CMK (cell line): ENCODE measurements at regions not wholly inside any gene's neighbourhood (a gene's known extent, or its start where the extent isn't known, plus 50 kb on each side); places are given as distances from the start of the nearest gene placed in this dataset.
"Not testable (repeated sequence)": the region's sequence is repeated elsewhere in the genome, so short reads cannot be mapped to it uniquely, and the experiment has no call there.

Source experiments
- DNase-seq: peaks from one replicate; pipeline ENCODE4 v3.0.0-alpha.2; 2010; ENCODE audit warnings: low read depth

DNA sequence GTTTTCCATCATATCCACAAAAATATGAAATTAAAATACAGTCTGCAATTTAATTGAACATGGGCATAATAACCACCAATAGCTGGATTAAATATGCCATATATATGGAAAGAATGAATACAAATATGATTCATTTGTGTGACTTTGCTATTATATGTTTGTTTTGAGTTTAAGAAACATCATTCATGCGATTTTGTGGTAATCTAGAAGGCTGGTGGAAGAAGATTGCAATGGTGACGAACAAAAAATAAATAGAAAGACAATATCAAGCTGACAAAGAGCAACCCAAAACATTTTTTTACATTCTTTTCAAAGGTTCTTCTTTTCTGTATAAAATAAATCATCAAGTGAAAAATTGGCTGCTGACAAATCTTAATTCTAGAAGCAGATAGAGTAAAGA, 610.0 kb downstream of the MAT2B start:
- DNase-seq = no peak

DNA sequence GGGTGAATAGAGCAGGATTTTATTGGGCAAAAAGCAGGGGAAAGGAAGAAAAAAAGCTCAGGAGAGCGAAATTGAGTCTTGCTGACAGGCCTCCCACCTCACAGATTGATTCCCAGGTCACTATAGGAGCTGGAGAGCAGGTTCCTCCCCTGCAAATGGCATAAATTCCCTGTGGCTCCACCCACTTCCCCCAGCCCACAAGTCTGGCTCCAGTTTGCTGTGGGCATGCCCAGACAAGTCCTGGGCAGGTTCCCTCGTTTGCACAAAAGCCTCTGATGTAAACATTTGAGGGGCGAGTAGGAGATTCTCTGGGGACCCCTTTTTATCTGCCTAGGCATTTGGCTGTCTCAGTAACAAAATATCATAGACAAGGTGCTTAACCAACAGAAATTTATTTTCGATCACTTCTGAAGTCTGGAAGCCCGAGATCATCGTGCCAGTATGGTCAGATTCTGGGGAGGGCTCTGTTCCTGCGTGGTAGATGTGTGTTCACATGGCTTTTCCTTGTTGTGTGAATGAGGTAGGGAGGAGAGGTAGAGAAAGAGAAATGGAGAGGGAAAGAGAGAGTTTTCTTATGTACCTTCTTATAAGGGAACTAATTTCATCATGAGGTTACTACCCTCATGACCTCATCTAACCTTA, 614.5 kb downstream of the MAT2B start:
- no peak for DNase-seq

DNA sequence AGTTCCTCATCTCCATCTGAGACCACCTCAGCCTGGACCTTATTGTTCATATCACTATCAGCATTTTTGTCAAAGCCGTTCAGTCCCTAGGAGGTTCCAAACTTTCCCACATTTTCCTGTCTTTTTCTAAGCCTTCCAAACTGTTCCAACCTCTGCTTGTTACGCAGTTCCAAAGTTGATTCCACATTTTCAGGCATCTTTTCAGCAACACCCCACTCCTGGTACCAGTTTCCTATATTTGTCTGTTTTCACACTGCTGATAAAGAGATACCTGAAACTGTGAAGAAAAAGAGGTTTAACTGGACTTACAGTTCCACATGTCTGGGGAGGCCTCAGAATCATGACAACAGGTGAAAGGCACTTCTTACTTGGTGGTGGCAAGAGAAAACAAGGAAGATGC, 622.1 kb downstream of the MAT2B start:
- DNase-seq = no peak

DNA sequence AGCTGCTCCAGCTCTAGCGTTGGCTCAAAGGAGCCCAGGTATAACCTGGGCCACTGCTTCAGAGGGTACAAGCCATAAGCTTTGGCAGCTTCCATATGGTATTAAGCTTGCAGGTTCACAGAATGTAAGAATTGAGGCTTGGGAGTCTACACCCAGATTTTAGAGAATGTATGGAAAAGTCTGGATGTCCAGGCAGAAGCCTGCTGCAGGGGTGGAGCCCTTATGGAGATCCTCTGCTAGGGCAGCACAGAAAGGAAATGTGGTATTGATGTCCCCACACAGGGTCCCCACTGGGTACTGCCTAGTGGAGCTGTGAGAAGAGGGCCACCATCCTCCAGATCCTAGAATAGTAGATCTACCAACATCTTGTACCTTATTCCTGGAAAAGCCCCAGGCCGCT, 626.9 kb downstream of the MAT2B start:
- DNase-seq = no peak

DNA sequence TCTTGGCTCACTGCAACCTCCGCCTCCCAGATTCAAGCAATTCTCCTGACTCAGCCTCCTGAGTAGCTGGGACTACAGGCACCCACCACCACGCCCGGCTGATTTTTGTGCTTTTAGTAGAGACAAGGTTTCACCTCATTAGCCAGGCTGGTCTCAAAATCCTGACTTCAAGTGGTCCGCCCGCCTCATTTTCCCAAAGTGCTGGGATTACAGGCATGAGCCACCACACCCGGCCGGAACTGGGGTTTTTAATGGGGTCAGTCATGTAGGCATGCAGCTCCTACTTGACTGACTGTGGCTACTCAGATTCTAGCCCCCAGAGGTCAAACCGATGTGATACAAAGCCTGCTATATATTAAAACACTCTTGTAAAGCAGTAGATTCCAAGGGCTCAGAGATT, 631.7 kb downstream of the MAT2B start:
- DNase-seq = no peak

DNA sequence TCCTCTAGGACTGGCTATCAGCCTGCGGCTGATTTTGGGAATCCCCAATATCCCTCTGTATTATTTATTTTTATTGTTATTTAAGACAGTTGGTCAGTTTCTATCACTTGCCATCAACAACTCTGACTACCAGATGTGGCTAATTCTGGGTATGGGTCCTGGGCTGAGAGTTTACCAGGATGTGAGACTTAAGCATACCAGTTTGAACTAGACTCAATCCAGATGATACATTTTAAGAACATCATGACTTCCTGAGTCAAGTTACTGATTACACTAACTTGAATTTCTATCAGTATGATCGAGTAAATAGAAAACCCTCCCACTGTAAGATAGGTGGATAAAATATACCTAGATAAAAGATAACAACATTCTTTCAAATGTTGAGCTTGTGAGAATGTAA, 634.0 kb downstream of the MAT2B start:
- no peak for DNase-seq

DNA sequence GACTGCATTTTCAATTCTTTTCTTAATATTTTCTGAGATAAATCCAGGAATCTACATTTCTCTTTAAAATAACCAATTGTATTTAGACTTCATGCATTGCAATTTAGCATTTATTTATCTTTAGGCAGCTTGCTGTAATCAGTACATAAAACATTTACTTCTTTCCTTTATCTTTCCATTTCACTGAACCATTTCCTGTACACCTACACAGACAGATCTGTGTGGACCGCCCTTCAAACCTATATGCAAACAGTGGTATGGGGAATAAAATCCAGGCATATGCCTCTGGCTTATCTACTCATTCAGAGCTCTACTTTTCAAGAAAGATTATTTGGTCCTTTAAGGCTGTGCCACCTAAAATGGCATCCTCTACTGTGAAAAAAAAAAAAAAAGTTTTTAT, 640.0 kb downstream of the MAT2B start:
- no peak for DNase-seq

DNA sequence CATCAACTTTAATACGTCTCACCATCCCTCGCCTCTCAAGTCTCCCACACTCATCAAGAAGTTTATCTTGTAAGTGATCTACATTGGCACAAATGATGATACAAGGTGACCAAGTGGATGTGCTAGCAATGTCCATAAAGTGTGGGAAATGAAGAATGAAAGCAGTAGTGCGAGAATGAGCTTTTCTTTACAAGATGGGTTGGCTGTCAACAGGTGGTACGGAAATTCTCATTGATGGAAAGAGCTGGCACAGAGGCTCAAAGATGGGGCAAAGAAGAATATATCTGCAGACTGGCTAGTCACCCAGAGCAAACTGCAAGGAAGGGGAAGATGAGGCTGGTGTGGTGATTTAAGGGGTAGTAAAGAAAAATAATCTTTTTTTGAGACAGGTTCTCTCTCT, 640.8 kb downstream of the MAT2B start:
- no peak for DNase-seq

DNA sequence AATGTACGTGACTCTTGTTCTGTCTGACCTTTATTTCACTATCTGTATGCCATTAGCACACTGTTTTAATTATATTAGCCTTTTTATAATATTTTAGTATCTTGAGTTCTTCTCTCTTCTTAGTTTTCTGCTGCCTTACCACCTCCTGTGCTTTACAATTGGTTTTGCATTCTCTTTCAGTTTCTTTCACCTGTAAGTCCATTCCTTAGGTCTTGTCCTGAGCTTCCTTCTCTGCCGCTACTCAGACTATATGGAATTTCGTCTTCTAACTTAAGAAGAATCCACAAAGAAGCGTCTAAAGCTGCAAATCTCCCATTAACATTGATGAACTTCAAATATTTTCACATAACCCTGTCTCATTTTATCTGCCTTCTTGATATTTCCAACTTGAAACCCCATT, 642.9 kb downstream of the MAT2B start:
- no peak for DNase-seq

DNA sequence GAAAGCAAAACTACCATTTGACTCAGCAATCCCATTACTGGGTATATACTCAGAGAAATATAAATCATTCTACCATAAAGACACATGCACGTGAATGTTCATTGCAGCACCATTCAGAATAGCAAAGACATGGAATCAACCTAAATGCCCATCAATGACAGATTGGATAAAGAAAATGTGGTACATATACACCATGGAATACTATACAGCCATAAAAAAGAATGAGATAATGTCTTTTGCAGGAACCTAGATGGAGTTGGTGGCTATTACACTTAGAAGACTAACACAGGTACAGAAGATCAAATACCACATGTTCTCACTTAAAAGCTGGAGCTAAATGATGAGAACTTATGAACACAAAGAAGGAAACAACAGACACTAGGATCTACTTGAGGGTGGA, 647.1 kb downstream of the MAT2B start:
- DNase-seq = not testable (repeated sequence)

DNA sequence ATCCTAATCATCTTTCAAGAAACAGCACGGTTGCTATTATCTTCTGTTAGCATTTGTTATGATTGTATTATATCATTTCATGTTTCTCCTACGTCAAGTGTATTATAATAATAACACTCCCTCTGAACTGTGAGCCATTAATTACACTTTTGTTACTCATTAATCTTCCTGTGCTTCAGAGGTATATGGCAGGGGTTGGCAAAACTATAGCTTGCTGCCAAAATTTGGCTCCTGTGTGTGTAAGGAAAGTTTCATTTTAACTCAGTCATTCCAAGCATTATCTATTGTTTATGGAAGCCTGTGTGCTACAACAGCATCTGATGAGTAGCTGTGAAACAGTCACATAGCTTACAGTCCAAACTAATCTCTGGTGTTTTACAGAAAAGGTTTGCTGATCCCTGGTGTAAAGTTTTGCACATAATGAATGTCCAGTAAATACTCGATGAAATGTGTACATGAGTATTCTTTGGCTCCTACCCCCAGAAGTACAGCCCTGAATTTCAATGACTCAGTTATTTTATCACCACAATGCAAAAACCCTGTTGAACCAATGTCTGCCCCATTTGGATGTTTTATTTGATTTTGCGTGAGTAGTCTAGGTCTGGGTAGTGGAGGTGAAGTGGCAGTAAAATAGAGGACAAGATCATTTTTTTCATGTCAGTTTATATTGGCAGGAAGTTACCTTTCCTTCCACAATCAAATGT, 648.2 kb downstream of the MAT2B start:
- no peak for DNase-seq

DNA sequence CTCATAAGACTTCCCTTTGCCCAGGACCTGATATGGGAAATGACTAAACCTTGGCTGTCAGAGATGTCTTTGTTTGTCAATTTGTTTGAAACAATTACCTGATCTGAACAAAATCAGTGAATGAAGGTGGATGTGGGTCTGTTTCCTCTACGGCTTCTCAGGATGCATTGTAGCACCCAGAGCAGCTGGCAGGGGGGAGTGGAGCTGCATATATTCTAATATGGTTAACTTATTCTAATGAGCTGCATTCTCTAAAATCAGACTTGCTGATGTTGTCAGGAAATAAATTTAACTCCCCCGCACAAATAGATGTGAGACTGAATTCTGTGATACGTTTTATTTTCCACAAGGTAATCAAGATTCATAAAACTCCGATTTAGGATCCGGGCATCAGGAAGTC, 665.4 kb downstream of the MAT2B start:
- no peak for DNase-seq

DNA sequence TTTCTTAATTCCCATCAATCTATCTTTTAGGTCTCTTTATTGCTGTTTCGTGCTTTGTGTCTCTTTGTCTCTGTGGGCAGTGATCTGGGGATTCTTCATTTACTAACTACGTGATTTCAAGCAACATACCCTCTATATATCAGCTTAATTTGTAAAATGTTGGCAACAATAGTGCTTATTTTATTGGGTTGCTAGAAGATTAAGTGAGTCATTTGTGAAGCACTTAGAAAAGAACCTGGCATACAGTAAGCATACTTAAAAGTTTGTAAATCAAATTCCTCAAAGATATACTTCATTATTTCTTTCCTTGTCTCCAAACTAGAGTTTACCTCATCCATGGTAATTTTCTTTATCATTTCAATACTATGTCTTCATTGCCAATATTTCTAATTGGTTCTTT, 669.7 kb downstream of the MAT2B start:
- no peak for DNase-seq

DNA sequence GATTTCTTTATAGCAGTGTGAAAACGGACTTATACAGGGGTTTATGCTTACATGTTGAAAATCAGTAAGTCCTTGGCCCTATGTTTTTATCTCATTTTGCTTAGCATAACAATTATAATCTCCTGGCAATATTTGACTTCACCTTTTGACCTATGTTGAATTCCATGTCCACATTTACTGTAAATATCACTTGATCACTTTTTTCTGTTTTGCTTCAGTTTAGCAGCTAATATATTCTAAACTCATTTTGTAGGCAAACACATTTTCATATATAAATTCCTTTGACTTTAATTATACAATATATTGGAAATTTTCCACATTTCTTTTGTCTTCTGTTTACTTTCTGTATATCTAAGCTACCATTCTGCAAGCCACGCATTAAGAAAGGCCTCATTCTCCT, 674.0 kb downstream of the MAT2B start:
- no peak for DNase-seq

DNA sequence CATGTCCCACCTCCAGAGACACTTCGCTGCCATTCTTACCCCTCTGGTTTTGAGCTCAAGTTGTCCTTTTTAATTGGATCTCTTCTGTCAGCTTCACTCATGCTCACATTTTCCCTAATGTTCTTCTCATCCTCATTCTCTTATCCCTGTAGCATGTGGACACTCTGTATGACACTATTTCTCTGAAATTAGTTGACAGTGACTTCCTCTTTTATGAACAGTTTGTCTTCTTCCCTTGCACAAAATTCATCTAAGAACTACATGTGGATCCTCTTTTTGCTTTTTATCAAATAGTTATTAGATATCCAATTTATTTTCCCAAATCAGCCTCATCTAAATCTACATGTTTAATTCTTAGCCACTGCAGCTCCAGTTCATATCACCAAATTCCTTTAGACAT, 676.2 kb downstream of the MAT2B start:
- DNase-seq = no peak

DNA sequence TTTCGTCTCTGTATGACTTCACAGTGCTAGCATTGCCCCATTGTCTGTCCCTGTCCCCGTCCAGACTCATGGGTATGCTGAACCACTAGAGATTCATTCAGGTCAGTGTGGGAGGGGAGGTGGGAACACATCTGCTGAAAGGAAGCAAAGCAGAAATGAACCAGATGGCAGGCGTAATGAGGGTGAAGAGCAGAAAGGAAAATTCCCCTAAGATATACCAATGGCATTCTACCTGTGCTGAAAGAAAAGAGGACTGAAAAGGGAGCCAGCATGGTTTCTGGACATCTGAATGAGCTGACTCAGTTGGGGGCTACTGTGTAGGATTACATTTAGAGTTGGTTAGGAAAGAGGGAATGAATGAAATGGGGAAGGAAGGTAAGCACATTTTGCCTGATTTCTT, 678.7 kb downstream of the MAT2B start:
- DNase-seq = no peak

DNA sequence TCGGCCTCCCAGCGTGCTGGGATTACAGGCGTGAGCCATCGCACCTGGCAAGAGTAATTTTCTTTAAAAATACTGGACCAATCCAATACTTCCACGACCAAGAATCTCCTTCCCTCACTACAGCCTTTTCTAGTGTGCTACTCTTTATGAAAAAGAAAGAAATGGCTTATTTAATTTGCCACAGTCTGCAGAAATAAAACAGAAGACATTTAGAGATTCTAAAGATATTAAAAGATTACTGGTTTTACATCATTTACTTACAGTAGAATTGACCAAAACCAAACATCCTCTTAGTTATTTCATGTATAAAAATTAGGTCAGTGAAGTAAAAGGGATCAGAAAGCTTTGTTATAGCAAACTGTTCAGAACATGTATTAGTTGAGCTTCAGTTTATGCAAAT, 679.6 kb downstream of the MAT2B start:
- no peak for DNase-seq

DNA sequence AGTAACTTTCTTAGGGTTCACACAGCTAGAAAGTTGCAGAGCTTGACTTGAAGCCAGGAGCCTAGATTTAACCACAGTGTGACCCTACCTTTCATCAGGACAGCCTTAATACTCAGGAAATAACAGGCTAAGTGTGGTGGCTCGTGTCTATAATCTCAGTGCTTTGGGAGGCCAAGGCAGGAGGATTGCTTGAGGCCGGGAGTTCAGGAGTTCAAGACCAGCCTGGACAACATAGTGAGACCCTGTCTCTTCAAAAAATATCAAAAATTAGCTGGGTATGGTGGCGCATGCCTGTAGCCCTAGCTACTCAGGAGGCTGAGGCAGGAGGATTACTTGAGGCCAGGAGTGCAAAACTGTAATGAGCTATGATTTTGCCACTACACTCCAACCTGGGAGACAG, 681.1 kb downstream of the MAT2B start:
- DNase-seq = no peak

DNA sequence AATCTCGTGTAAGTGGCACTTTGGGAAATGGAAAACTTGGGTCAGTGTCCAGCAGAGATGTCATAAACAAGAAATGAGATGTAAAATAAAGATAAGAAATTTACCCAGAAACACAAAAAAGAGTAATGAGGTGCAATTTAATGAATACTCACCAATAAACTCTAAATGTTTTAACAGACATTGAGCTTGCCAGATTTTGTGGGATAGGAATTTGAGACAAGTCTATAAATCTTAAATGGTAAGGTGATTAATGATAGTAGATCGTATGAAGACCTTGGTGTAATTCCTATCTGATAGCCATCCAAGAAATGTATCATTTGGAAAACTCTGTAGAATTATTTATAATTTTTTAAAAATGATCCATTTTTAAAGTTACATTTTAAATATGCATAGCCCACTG, 682.4 kb downstream of the MAT2B start:
- DNase-seq = no peak

DNA sequence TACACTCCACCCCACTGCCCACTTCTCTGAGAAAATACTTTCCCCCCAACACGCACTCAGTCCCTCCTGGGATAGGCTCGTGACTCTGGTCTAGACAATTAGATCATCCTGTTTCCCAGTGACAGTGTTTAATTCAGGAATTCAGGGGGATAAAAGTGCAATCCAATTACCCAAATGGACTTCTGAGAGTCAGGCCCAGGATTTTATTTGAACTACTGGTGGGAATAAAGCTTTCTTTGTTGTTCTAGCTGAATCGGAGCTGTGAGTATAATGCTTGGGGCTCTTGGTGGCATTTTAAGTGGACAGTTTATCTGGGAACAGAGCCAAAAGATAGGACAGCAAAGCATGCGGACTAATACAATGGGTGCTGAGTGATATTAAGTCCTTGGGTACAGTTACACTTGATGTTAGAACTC, 683.3 kb downstream of the MAT2B start:
- DNase-seq = no peak

DNA sequence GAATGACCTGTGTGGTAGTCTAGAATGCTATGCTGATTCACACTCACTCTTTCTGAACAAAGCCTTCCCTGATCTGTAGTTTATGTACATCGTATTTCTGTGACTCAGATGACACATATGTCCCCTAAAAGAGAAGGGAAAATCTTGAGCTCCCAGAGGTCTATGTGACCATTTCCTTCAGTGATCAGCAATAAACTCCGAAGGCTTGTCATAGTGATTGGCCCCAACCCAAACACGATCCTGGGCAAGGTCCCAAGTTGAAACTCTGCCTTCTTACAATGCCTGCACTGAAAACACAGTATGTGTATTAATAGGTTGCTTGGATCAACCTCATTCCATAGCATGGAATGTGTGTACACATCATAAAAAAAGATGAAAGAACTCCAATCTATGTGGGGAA, 685.8 kb downstream of the MAT2B start:
- DNase-seq = no peak

DNA sequence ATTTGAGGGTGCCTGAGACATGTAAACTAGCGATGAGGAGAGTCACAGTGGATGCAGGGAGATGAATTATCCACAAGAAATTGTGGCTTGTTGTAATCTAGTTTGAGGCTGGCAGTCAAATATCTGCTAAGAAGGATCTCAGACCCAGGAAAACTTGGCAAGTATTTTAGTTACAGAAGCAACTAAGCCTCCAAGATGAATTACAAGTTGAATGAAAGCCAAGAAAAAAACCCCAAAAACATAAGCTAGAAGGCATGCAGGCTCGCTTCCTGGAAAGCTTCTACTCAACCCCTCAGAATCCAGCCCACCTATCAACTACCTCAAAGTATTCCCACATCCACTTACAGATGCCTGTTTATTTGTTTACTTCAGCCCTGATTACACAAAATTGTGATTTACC, 696.9 kb downstream of the MAT2B start:
- DNase-seq = no peak

DNA sequence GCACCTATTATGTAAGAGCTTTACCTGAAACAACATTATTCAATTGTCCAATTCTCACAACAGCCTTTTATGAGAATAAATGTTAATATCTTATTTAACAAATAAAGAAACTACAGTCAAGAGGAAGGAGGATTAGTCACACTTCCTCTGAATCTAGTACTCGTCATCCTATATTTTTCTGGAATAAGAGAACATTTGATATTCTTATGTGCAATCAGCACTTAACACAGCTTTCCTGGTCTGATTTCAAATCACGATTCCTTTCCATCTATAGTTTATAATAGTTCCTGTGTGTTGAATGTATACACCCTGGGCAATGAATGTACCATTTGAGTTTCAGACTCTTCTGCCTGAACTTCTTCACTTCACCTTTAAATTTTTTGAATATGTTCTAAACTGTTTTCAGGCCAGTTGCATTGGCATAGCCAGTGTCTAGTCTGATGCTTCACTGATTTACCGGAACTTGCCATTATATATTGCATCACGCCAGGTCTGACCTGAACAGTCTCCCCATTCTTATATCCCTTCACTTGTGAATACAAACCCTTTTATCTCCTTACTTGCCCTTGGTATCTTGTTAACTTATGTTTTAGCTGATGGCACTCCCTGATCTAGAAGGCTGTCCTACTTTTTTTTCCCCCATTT, 698.3 kb downstream of the MAT2B start:
- DNase-seq = no peak
